GM21528 (cell line): ENCODE measurements at regions not wholly inside any gene's neighbourhood (a gene's known extent, or its start where the extent isn't known, plus 50 kb on each side); places are given as distances from the start of the nearest gene placed in this dataset.
"Not testable (repeated sequence)": the region's sequence is repeated elsewhere in the genome, so short reads cannot be mapped to it uniquely, and the experiment has no call there.

ENCODE experiments used
- ATAC-seq: cut with Tn5 transposase; IDR thresholded peaks from one replicate; pipeline ENCODE4 v1.9.1; 2021; ENCODE audit warnings: mild to moderate bottlenecking, moderate library complexity; ENCODE audit not compliant: unreplicated experiment, low FRiP score

GRCh38 chr3:152756807-152757206 lies 78.1 kb upstream of the P2RY1 start:
- no peak for ATAC-seq

GRCh38 chr3:152760024-152760563 lies 74.8 kb upstream of the P2RY1 start:
- peak; percentile 77 for ATAC-seq

- peak; percentile 42 for ATAC-seq
Observed at GRCh38 chr3:152760591-152760990, 74.3 kb upstream of the P2RY1 start.

- ATAC-seq: no peak
Observed at GRCh38 chr3:152768478-152768877, 66.5 kb upstream of the P2RY1 start.

GRCh38 chr3:152769523-152769922 lies 65.4 kb upstream of the P2RY1 start:
- ATAC-seq: no peak

GRCh38 chr3:152770296-152770695 lies 64.6 kb upstream of the P2RY1 start:
- no peak for ATAC-seq

GRCh38 chr3:152771120-152771519 lies 63.8 kb upstream of the P2RY1 start:
- ATAC-seq: no peak

- no peak for ATAC-seq
Observed at GRCh38 chr3:152772674-152773225, 62.2 kb upstream of the P2RY1 start.

GRCh38 chr3:152773633-152774032 lies 61.3 kb upstream of the P2RY1 start:
- no peak for ATAC-seq

GRCh38 chr3:152774230-152774629 lies 60.7 kb upstream of the P2RY1 start:
- not testable (repeated sequence) for ATAC-seq

- no peak for ATAC-seq
Observed at GRCh38 chr3:152778022-152778421, 56.9 kb upstream of the P2RY1 start.

- ATAC-seq: no peak
Observed at GRCh38 chr3:152779653-152780052, 55.3 kb upstream of the P2RY1 start.

GRCh38 chr3:152780553-152780952 lies 54.4 kb upstream of the P2RY1 start:
- no peak for ATAC-seq

GRCh38 chr3:152785051-152785450 lies 49.9 kb upstream of the P2RY1 start:
- no peak for ATAC-seq
